ENCODE measurements at regions not wholly inside any gene's neighbourhood (a gene's known extent, or its start where the extent isn't known, plus 50 kb on each side); places are given as distances from the start of the nearest gene placed in this dataset.

GRCh38 chr20:11814267-11814666, 103.4 kb upstream of the BTBD3 start:
- Histone ChIP-seq H3K9me3 (ENCODE audit: control insufficient read depth in 3 of 3, low read length in 3 of 3) (no peaks in the 10 kb centered on the region), H3K4me1 (ENCODE audit: control insufficient read depth in 3 of 3, insufficient read depth in 3 of 3, low read length in 3 of 3) (no peaks in the 10 kb centered on the region), H3K9ac (ENCODE audit: low read depth in 1 of 3, low read length in 3 of 3) (no peak overlapping the region), H3K36me3 (ENCODE audit: control insufficient read depth in 3 of 3, insufficient read depth in 3 of 3, low read length in 3 of 3) (no peaks in the 10 kb centered on the region), H3K27me3 (ENCODE audit: control insufficient read depth in 3 of 3, insufficient read depth in 3 of 3, low read length in 3 of 3) (no peaks in the 10 kb centered on the region), H3K4me3 (ENCODE audit: low read length in 3 of 3) (no peak overlapping the region), H3K27ac (ENCODE audit: low read depth, low read length) (no peak overlapping the region)

- Histone ChIP-seq H3K9me3 (ENCODE audit: control insufficient read depth in 3 of 3, low read length in 3 of 3) (no peaks in the 10 kb centered on the region), H3K4me3 (ENCODE audit: low read length in 3 of 3) (no peak overlapping the region), H3K36me3 (ENCODE audit: control insufficient read depth in 3 of 3, insufficient read depth in 3 of 3, low read length in 3 of 3) (no peaks in the 10 kb centered on the region), H3K27me3 (ENCODE audit: control insufficient read depth in 3 of 3, insufficient read depth in 3 of 3, low read length in 3 of 3) (no peaks in the 10 kb centered on the region), H3K4me1 (ENCODE audit: control insufficient read depth in 3 of 3, insufficient read depth in 3 of 3, low read length in 3 of 3) (no peaks in the 10 kb centered on the region), H3K9ac (ENCODE audit: low read depth in 1 of 3, low read length in 3 of 3) (no peak overlapping the region), H3K27ac (ENCODE audit: low read depth, low read length) (no peak overlapping the region)
Observed at GRCh38 chr20:11820838-11821237, 96.9 kb upstream of the BTBD3 start.

- no peak overlapping the region for H3K27ac ChIP-seq (ENCODE audit: low read depth, low read length)
- H3K36me3 ChIP-seq (ENCODE audit: control insufficient read depth in 3 of 3, insufficient read depth in 3 of 3, low read length in 3 of 3): no peaks in the 10 kb centered on the region
- H3K4me1 ChIP-seq (ENCODE audit: control insufficient read depth in 3 of 3, insufficient read depth in 3 of 3, low read length in 3 of 3): no peaks in the 10 kb centered on the region
- H3K9me3 ChIP-seq (ENCODE audit: control insufficient read depth in 3 of 3, low read length in 3 of 3): no peaks in the 10 kb centered on the region
- no peak overlapping the region for H3K9ac ChIP-seq (ENCODE audit: low read depth in 1 of 3, low read length in 3 of 3)
- H3K4me3 ChIP-seq (ENCODE audit: low read length in 3 of 3): no peak overlapping the region
- no peaks in the 10 kb centered on the region for H3K27me3 ChIP-seq (ENCODE audit: control insufficient read depth in 3 of 3, insufficient read depth in 3 of 3, low read length in 3 of 3)
Observed at GRCh38 chr20:11822540-11822794, 95.2 kb upstream of the BTBD3 start.

- no peak overlapping the region for H3K9ac ChIP-seq (ENCODE audit: low read depth in 1 of 3, low read length in 3 of 3)
- H3K27me3 ChIP-seq (ENCODE audit: control insufficient read depth in 3 of 3, insufficient read depth in 3 of 3, low read length in 3 of 3): no peaks in the 10 kb centered on the region
- no peak overlapping the region for H3K4me3 ChIP-seq (ENCODE audit: low read length in 3 of 3)
- no peaks in the 10 kb centered on the region for H3K4me1 ChIP-seq (ENCODE audit: control insufficient read depth in 3 of 3, insufficient read depth in 3 of 3, low read length in 3 of 3)
- H3K36me3 ChIP-seq (ENCODE audit: control insufficient read depth in 3 of 3, insufficient read depth in 3 of 3, low read length in 3 of 3): no peaks in the 10 kb centered on the region
- H3K27ac ChIP-seq (ENCODE audit: low read depth, low read length): no peak overlapping the region
- H3K9me3 ChIP-seq (ENCODE audit: control insufficient read depth in 3 of 3, low read length in 3 of 3): no peaks in the 10 kb centered on the region
Observed at GRCh38 chr20:11826334-11826733, 91.4 kb upstream of the BTBD3 start.

- H3K36me3 ChIP-seq (ENCODE audit: control insufficient read depth in 3 of 3, insufficient read depth in 3 of 3, low read length in 3 of 3): no peaks in the 10 kb centered on the region
- no peak overlapping the region for H3K4me3 ChIP-seq (ENCODE audit: low read length in 3 of 3)
Observed at GRCh38 chr20:11832397-11832796, 85.3 kb upstream of the BTBD3 start.

GRCh38 chr20:11832851-11833250, 84.8 kb upstream of the BTBD3 start:
- Histone ChIP-seq H3K4me3 (ENCODE audit: low read length in 3 of 3) (no peak overlapping the region), H3K4me1 (ENCODE audit: control insufficient read depth in 3 of 3, insufficient read depth in 3 of 3, low read length in 3 of 3) (no peaks in the 10 kb centered on the region), H3K27me3 (ENCODE audit: control insufficient read depth in 3 of 3, insufficient read depth in 3 of 3, low read length in 3 of 3) (no peaks in the 10 kb centered on the region), H3K27ac (ENCODE audit: low read depth, low read length) (no peak overlapping the region), H3K9me3 (ENCODE audit: control insufficient read depth in 3 of 3, low read length in 3 of 3) (no peaks in the 10 kb centered on the region), H3K36me3 (ENCODE audit: control insufficient read depth in 3 of 3, insufficient read depth in 3 of 3, low read length in 3 of 3) (no peaks in the 10 kb centered on the region), H3K9ac (ENCODE audit: low read depth in 1 of 3, low read length in 3 of 3) (no peak overlapping the region)

More at GRCh38 chr20:11832397-11832796, 85.3 kb upstream of the BTBD3 start:
- Histone ChIP-seq H3K27me3 (ENCODE audit: control insufficient read depth in 3 of 3, insufficient read depth in 3 of 3, low read length in 3 of 3) (no peaks in the 10 kb centered on the region), H3K9ac (ENCODE audit: low read depth in 1 of 3, low read length in 3 of 3) (no peak overlapping the region), H3K9me3 (ENCODE audit: control insufficient read depth in 3 of 3, low read length in 3 of 3) (no peaks in the 10 kb centered on the region), H3K4me1 (ENCODE audit: control insufficient read depth in 3 of 3, insufficient read depth in 3 of 3, low read length in 3 of 3) (no peaks in the 10 kb centered on the region), H3K27ac (ENCODE audit: low read depth, low read length) (no peak overlapping the region)

GRCh38 chr20:11833825-11834224, 83.9 kb upstream of the BTBD3 start:
- Histone ChIP-seq H3K27ac (ENCODE audit: low read depth, low read length) (no peak overlapping the region), H3K36me3 (ENCODE audit: control insufficient read depth in 3 of 3, insufficient read depth in 3 of 3, low read length in 3 of 3) (no peaks in the 10 kb centered on the region), H3K4me1 (ENCODE audit: control insufficient read depth in 3 of 3, insufficient read depth in 3 of 3, low read length in 3 of 3) (no peaks in the 10 kb centered on the region), H3K9me3 (ENCODE audit: control insufficient read depth in 3 of 3, low read length in 3 of 3) (no peaks in the 10 kb centered on the region), H3K9ac (ENCODE audit: low read depth in 1 of 3, low read length in 3 of 3) (no peak overlapping the region), H3K4me3 (ENCODE audit: low read length in 3 of 3) (no peak overlapping the region), H3K27me3 (ENCODE audit: control insufficient read depth in 3 of 3, insufficient read depth in 3 of 3, low read length in 3 of 3) (no peaks in the 10 kb centered on the region)

GRCh38 chr20:11838076-11838636, 79.5 kb upstream of the BTBD3 start:
- no peaks in the 10 kb centered on the region for H3K27me3 ChIP-seq (ENCODE audit: control insufficient read depth in 3 of 3, insufficient read depth in 3 of 3, low read length in 3 of 3)
- H3K4me1 ChIP-seq (ENCODE audit: control insufficient read depth in 3 of 3, insufficient read depth in 3 of 3, low read length in 3 of 3): no peaks in the 10 kb centered on the region
- no peak overlapping the region for H3K4me3 ChIP-seq (ENCODE audit: low read length in 3 of 3)
- H3K9ac ChIP-seq (ENCODE audit: low read depth in 1 of 3, low read length in 3 of 3): no peak overlapping the region
- H3K9me3 ChIP-seq (ENCODE audit: control insufficient read depth in 3 of 3, low read length in 3 of 3): no peaks in the 10 kb centered on the region
- no peaks in the 10 kb centered on the region for H3K36me3 ChIP-seq (ENCODE audit: control insufficient read depth in 3 of 3, insufficient read depth in 3 of 3, low read length in 3 of 3)
- no peak overlapping the region for H3K27ac ChIP-seq (ENCODE audit: low read depth, low read length)

- H3K4me3 ChIP-seq (ENCODE audit: low read length in 3 of 3): no peak overlapping the region
- no peaks in the 10 kb centered on the region for H3K9me3 ChIP-seq (ENCODE audit: control insufficient read depth in 3 of 3, low read length in 3 of 3)
- H3K4me1 ChIP-seq (ENCODE audit: control insufficient read depth in 3 of 3, insufficient read depth in 3 of 3, low read length in 3 of 3): no peaks in the 10 kb centered on the region
- H3K27ac ChIP-seq (ENCODE audit: low read depth, low read length): no peak overlapping the region
- no peak overlapping the region for H3K9ac ChIP-seq (ENCODE audit: low read depth in 1 of 3, low read length in 3 of 3)
- H3K27me3 ChIP-seq (ENCODE audit: control insufficient read depth in 3 of 3, insufficient read depth in 3 of 3, low read length in 3 of 3): no peaks in the 10 kb centered on the region
- no peaks in the 10 kb centered on the region for H3K36me3 ChIP-seq (ENCODE audit: control insufficient read depth in 3 of 3, insufficient read depth in 3 of 3, low read length in 3 of 3)
Observed at GRCh38 chr20:11841972-11842461, 75.7 kb upstream of the BTBD3 start.

GRCh38 chr20:11843289-11843688, 74.4 kb upstream of the BTBD3 start:
- H3K27me3 ChIP-seq (ENCODE audit: control insufficient read depth in 3 of 3, insufficient read depth in 3 of 3, low read length in 3 of 3): no peaks in the 10 kb centered on the region
- no peak overlapping the region for H3K27ac ChIP-seq (ENCODE audit: low read depth, low read length)
- H3K36me3 ChIP-seq (ENCODE audit: control insufficient read depth in 3 of 3, insufficient read depth in 3 of 3, low read length in 3 of 3): no peaks in the 10 kb centered on the region
- no peaks in the 10 kb centered on the region for H3K4me1 ChIP-seq (ENCODE audit: control insufficient read depth in 3 of 3, insufficient read depth in 3 of 3, low read length in 3 of 3)
- H3K4me3 ChIP-seq (ENCODE audit: low read length in 3 of 3): no peak overlapping the region
- H3K9ac ChIP-seq (ENCODE audit: low read depth in 1 of 3, low read length in 3 of 3): no peak overlapping the region
- no peaks in the 10 kb centered on the region for H3K9me3 ChIP-seq (ENCODE audit: control insufficient read depth in 3 of 3, low read length in 3 of 3)

- Histone ChIP-seq H3K27me3 (ENCODE audit: control insufficient read depth in 3 of 3, insufficient read depth in 3 of 3, low read length in 3 of 3) (no peaks in the 10 kb centered on the region), H3K9ac (ENCODE audit: low read depth in 1 of 3, low read length in 3 of 3) (no peak overlapping the region), H3K36me3 (ENCODE audit: control insufficient read depth in 3 of 3, insufficient read depth in 3 of 3, low read length in 3 of 3) (no peaks in the 10 kb centered on the region), H3K27ac (ENCODE audit: low read depth, low read length) (no peak overlapping the region), H3K9me3 (ENCODE audit: control insufficient read depth in 3 of 3, low read length in 3 of 3) (no peaks in the 10 kb centered on the region), H3K4me1 (ENCODE audit: control insufficient read depth in 3 of 3, insufficient read depth in 3 of 3, low read length in 3 of 3) (no peaks in the 10 kb centered on the region), H3K4me3 (ENCODE audit: low read length in 3 of 3) (no peak overlapping the region)
Observed at GRCh38 chr20:11844691-11845090, 73.0 kb upstream of the BTBD3 start.

Measured in skeletal muscle tissue (tissue), 3 donors.